ENCODE measurements at regions not wholly inside any gene's neighbourhood (a gene's known extent, or its start where the extent isn't known, plus 50 kb on each side); places are given as distances from the start of the nearest gene placed in this dataset.

GRCh38 chr6:92122746-92123145 lies 1296.6 kb downstream of the EPHA7 start:
- TF ChIP-seq GATA3 (IDR thresholded peaks at IDR 0.05; ENCODE audit: low read depth, low read length) (no peak), GATA2 (IDR thresholded peaks at IDR 0.05; ENCODE audit: low read depth, low read length) (no peak)

DNA sequence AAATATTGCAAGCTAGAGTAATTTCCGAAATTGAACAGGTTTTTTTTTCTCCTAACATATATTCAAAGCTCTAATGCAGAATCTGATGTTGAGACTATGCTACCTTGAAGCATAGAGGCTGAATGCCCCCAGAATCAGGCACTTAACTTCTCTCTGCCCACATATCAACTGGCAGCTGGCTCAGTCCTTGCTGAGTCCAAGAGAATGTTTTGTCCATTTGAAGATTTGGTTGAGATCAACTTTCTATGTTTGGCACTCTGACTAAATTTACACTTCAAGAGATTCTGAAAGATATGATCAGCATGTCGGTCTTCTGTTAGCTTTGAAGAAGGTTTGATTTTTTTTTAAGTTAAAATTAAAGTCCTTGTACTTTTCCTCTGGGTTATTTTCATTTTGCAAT lies 1298.1 kb downstream of the EPHA7 start:
- TF ChIP-seq GATA3 (IDR thresholded peaks at IDR 0.05; ENCODE audit: low read depth, low read length) (no peak), GATA2 (IDR thresholded peaks at IDR 0.05; ENCODE audit: low read depth, low read length) (no peak)

DNA sequence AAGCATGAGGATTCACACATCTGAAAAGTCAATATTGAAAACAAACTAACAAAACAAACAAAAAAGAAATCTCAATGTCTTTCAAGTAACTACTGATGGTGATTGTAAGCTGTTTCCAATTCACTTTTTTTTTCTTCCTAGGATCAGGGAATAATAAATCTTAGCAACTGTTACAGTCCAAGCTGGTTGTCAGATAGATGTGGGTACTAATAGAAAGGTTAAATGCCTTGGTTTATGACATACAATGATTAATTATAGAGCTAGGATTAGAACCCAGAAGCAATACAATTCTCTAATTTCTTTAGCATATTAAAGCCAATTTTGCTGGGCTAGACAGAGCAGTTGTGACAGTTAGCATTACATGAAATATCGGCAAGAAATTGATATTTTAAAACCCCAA lies 1301.6 kb downstream of the EPHA7 start:
- no peak for TF ChIP-seq GATA3 (IDR thresholded peaks at IDR 0.05; ENCODE audit: low read depth, low read length)
- no peak for TF ChIP-seq GATA2 (IDR thresholded peaks at IDR 0.05; ENCODE audit: low read depth, low read length)

GRCh38 chr6:92114797-92115196 lies 1304.6 kb downstream of the EPHA7 start:
- TF ChIP-seq GATA2 (IDR thresholded peaks at IDR 0.05; ENCODE audit: low read depth, low read length): no peak
- no peak for TF ChIP-seq GATA3 (IDR thresholded peaks at IDR 0.05; ENCODE audit: low read depth, low read length)

- no peak for TF ChIP-seq GATA3 (IDR thresholded peaks at IDR 0.05; ENCODE audit: low read depth, low read length)
- TF ChIP-seq GATA2 (IDR thresholded peaks at IDR 0.05; ENCODE audit: low read depth, low read length): no peak
Observed at GRCh38 chr6:92114091-92114675, 1305.2 kb downstream of the EPHA7 start.

DNA sequence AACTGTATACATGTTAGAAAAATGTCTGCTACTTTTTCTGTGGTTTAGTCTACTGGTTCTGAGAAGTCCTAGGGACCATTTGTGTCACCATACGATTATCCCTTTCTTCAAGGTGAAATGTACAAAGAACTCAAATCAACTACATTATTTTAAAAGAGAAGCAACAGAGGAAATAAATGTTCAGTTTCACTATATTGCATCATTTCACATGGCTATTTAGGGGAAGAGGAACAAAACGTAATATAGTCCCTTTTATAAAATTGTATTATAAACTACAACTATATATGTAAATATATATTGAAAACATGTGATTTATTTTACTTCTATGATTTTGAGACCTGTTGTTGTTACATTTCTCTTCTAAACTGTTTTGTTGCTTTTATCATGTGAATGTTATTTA lies 1308.0 kb downstream of the EPHA7 start:
- TF ChIP-seq GATA2 (IDR thresholded peaks at IDR 0.05; ENCODE audit: low read depth, low read length) (no peak), GATA3 (IDR thresholded peaks at IDR 0.05; ENCODE audit: low read depth, low read length) (no peak)

DNA sequence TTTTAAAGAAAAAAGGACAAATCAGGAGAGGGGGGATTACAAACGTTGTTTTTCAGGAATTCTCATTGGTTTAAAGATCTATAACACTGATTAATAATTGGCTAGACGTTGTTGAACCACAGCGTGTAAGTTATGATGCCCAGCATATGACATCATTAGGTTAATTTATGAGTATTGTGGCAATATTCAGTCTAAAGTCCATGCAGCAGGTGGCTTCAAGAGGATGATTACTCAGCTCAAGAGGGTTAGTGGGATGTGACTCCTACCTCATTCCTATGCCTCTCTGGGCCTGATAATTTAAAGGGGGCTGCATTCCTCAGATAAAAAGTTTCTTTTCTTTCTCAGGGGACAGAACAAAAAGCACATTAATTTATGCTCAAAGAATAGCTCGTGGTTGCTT lies 1309.0 kb downstream of the EPHA7 start:
- TF ChIP-seq GATA2 (IDR thresholded peaks at IDR 0.05; ENCODE audit: low read depth, low read length): no peak
- TF ChIP-seq GATA3 (IDR thresholded peaks at IDR 0.05; ENCODE audit: low read depth, low read length): no peak

GRCh38 chr6:92109956-92110355 lies 1309.4 kb downstream of the EPHA7 start:
- no peak for TF ChIP-seq GATA2 (IDR thresholded peaks at IDR 0.05; ENCODE audit: low read depth, low read length)

GRCh38 chr6:92109256-92109655 lies 1310.1 kb downstream of the EPHA7 start:
- TF ChIP-seq GATA2 (IDR thresholded peaks at IDR 0.05; ENCODE audit: low read depth, low read length): no peak

- TF ChIP-seq GATA3 (IDR thresholded peaks at IDR 0.05; ENCODE audit: low read depth, low read length): no peak
- TF ChIP-seq GATA2 (IDR thresholded peaks at IDR 0.05; ENCODE audit: low read depth, low read length): no peak
Observed at GRCh38 chr6:92086750-92087149, 1332.6 kb downstream of the EPHA7 start.

DNA sequence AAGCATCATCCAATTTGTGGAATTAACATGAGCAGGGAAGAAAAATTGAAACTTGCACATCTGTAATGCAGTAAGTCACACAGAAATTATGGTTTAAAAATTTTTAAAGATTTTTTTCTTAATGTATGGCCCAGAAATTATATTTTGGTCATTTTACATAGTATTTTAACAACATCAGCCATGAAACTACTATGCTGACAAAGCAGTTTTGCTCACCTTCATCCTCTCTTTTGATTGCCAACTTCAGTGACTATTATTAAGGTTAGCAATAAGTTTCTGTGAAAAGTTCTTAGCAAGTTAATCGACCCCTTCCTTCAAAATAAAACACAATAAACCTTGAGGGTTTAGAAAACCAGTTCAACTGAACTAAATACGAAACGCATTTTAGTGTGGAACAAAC lies 1347.0 kb downstream of the EPHA7 start:
- TF ChIP-seq GATA3 (IDR thresholded peaks at IDR 0.05; ENCODE audit: low read depth, low read length) (no peak), GATA2 (IDR thresholded peaks at IDR 0.05; ENCODE audit: low read depth, low read length) (no peak)

DNA sequence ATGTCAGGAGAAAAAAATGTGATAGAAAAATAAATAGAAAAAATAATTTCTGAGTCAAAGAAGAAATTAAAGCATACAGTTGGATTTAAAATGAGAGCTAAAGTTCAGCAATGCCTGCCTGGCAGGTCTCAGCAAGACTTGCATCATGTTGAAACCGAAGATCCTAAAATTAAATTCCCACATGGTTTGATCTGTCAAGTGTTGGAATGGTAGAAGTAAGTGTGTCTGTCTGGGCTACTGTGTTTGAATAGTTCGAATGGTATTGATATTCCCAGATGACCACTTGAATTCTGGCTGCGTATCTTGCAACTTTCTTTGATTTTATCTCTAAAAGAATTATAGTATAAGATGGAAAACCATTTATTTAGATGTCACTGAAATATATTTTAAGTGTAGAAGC lies 1349.6 kb downstream of the EPHA7 start:
- TF ChIP-seq GATA2 (IDR thresholded peaks at IDR 0.05; ENCODE audit: low read depth, low read length): no peak
- TF ChIP-seq GATA3 (IDR thresholded peaks at IDR 0.05; ENCODE audit: low read depth, low read length): no peak

DNA sequence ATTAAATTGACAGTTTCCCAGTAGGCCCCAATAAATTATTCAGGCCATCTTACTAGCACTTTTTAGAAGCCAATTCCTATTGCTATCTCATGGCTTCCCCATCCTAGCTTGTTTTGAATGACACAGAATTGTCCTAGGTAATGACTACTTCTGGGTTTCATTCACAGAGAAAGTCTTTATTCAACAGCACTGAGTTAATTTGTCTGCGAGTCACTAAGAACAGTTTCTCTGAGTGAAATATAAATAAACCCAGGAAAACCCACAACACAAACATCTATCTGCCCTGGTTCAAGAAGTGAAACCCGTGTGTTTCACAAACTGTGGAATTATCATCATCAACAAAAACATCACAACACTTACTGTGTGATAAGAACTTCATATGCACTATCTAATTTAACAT lies 1366.8 kb downstream of the EPHA7 start:
- no peak for TF ChIP-seq GATA3 (IDR thresholded peaks at IDR 0.05; ENCODE audit: low read depth, low read length)
- TF ChIP-seq GATA2 (IDR thresholded peaks at IDR 0.05; ENCODE audit: low read depth, low read length): no peak

GRCh38 chr6:92050216-92050615 lies 1369.1 kb downstream of the EPHA7 start:
- TF ChIP-seq GATA2 (IDR thresholded peaks at IDR 0.05; ENCODE audit: low read depth, low read length): no peak
- TF ChIP-seq GATA3 (IDR thresholded peaks at IDR 0.05; ENCODE audit: low read depth, low read length): no peak

DNA sequence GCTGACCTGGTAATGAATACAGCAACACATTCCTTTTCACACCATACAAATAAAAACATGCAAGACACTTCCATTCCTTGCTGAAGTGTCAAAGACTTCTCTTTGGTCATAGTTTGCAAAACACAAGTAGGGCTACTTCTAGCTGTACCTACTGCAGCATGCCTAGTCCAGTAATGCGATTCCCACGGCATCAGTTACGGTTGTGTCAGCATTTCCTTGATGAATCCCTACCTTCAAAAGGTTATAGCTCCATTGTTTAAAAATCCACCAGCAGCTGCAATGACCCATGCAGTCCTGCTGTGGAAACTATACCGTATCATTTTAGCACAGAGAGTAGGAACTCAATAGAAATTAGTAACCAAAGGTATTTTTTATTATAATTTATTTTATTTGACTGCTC lies 1371.5 kb downstream of the EPHA7 start:
- TF ChIP-seq GATA3 (IDR thresholded peaks at IDR 0.05; ENCODE audit: low read depth, low read length) (no peak), GATA2 (IDR thresholded peaks at IDR 0.05; ENCODE audit: low read depth, low read length) (no peak)

GRCh38 chr6:92047152-92047850 lies 1372.1 kb downstream of the EPHA7 start:
- TF ChIP-seq GATA3 (IDR thresholded peaks at IDR 0.05; ENCODE audit: low read depth, low read length) (no peak), GATA2 (IDR thresholded peaks at IDR 0.05; ENCODE audit: low read depth, low read length) (no peak)
